Ovary (tissue), 7 donors: ENCODE measurements at regions not wholly inside any gene's neighbourhood (a gene's known extent, or its start where the extent isn't known, plus 50 kb on each side); places are given as distances from the start of the nearest gene placed in this dataset.

ENCODE experiments used
- DNase-seq, 5 donors: peaks; one replicate each; pipeline ENCODE4 v3.0.0-alpha.2; 2019 to 2020
- H3K27ac ChIP-seq, 2 donors: fragments of 200-600 bp; one replicate each; pipeline versions ENCODE4 v1.5.1 to v1.8.0; 2019 to 2022
- H3K27me3 ChIP-seq: fragments of 200-600 bp; one replicate; pipeline ENCODE4 v1.8.0; 2022
- H3K36me3 ChIP-seq: fragments of 200-600 bp; sonication (generic); one replicate; pipeline ENCODE4 v1.5.1; 2019
- H3K4me1 ChIP-seq: one replicate; pipeline ENCODE4 v1.8.1; 2013; ENCODE audit warnings: mild to moderate bottlenecking, moderate library complexity; ENCODE audit not compliant: insufficient read depth
- H3K4me3 ChIP-seq: fragments of 200-600 bp; sonication (generic); one replicate; pipeline ENCODE4 v1.5.1; 2017
- H3K9me3 ChIP-seq, 2 donors: fragments of 200-600 bp in 1 of 2; sonication (generic) in 1 of 2; one replicate each; pipeline versions ENCODE4 v1.5.1 to v1.8.1; 2013 to 2019; ENCODE audit warnings: mild to moderate bottlenecking in 1 of 2, moderate library complexity in 1 of 2
- EP300 ChIP-seq: sonication (generic); formaldehyde crosslinking; IDR thresholded peaks from one replicate; pipeline ENCODE4 v1.6.1; 2017; ENCODE audit warnings: antibody characterized with exemption
- POLR2A ChIP-seq: fragments of 450-650 bp; IDR thresholded peaks from one replicate; pipeline ENCODE4 v1.6.1; 2017; ENCODE audit warnings: antibody characterized with exemption, mild to moderate bottlenecking, moderate library complexity
- WGBS, 3 donors: extraction: QIAGEN DNeasy Blood & Tissue Kit in 1 of 3; methylation state at CpG; one replicate each; pipeline versions ENCODE4 v1.1.5 to v1.1.7; 2013 to 2017; 5-methylcytosine and 5-hydroxymethylcytosine counted together
- intact Hi-C, 4 donors: fragments of 100-400 bp; cut with DNase I; formaldehyde crosslinking; loops; one replicate each; pipeline versions ENCODE4 v1.11.0 to v1.15.1; 2022 to 2023
- TF ChIP-seq, protein P1 (sequence below), 3 donors: fragments of 450-650 bp in 2 of 3; fragments of 200-600 bp in 1 of 3; IDR thresholded peaks; one replicate each; pipeline versions ENCODE4 v1.5.1 to v1.8.0; 2016 to 2022; ENCODE audit warnings: antibody characterized with exemption in 3 of 3, mild to moderate bottlenecking in 1 of 3
- donor health status: DM: no; HTN: no; CAD: no; lungs with moderate emphysema.
- donor health status: DM: no; HTN: no; CAD: no.
- donor health status: Bipolar disorder and iron deficiency.
- donor health status: DM: no; HTN: no; CAD: no.
- donor health status: DM: yes; HTN: yes; CAD: no.

DNA sequence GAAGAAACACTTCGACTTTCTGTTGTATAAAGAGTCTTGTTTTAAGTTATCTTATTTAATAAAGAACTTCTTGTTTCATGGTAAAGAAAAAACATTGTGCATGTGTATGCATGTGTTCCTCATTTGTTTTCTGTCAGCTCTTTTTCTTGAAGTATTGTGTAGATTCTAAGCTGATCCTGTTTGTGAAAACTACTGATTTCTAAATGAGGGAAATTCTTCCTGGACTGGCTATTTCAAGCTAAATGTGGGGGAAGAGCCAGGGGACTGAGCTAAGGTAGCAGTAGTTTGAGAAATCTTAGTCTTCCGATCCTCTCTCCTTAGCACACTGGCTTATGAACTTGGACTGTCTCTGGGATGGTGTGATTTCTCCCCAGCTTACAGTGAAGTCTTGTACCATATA is 56.4 kb upstream of the RBMS1 start:
- DNase-seq: no peak
- no peak overlapping the region for H3K4me3 ChIP-seq
- H3K36me3 ChIP-seq: no peaks in the 10 kb centered on the region
- no peaks in the 10 kb centered on the region for H3K9me3 ChIP-seq
- no peaks in the 10 kb centered on the region for H3K4me1 ChIP-seq
- no peak overlapping the region for H3K27ac ChIP-seq
- TF ChIP-seq POLR2A: no peak
- no peak for TF ChIP-seq EP300
- TF ChIP-seq, protein P1, sequence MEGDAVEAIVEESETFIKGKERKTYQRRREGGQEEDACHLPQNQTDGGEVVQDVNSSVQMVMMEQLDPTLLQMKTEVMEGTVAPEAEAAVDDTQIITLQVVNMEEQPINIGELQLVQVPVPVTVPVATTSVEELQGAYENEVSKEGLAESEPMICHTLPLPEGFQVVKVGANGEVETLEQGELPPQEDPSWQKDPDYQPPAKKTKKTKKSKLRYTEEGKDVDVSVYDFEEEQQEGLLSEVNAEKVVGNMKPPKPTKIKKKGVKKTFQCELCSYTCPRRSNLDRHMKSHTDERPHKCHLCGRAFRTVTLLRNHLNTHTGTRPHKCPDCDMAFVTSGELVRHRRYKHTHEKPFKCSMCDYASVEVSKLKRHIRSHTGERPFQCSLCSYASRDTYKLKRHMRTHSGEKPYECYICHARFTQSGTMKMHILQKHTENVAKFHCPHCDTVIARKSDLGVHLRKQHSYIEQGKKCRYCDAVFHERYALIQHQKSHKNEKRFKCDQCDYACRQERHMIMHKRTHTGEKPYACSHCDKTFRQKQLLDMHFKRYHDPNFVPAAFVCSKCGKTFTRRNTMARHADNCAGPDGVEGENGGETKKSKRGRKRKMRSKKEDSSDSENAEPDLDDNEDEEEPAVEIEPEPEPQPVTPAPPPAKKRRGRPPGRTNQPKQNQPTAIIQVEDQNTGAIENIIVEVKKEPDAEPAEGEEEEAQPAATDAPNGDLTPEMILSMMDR (IDR thresholded peaks at IDR 0.05): no peak
- intact Hi-C loops: no loop called here
- no peaks in the 10 kb centered on the region for H3K27me3 ChIP-seq
- WGBS, 3 donors: 81 to 88% (median 82%) methylated on average over 2 of the region's 2 CpGs

DNA sequence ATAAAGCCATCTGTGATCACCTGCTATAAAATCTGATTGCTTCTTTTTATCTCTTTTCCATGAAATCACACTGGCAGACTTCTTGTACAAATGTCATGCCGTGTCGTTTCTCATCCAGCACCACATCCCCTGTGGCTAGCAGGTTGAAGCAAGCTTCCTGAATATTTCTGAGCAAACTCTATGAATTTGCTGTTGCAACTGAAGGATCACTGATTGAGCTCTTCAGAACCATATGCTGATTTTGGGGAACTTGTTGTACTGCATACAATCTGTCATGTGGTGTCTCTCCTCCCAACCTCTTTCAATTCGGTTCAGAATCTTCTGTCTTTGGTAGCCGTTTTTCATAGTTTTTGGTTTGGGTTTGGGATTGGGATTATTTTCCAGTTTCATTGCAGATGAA is 57.7 kb upstream of the RBMS1 start:
- no peaks in the 10 kb centered on the region for H3K4me1 ChIP-seq
- intact Hi-C loops: no loop called here
- no peak for DNase-seq
- H3K4me3 ChIP-seq: no peak overlapping the region
- no peaks in the 10 kb centered on the region for H3K9me3 ChIP-seq
- 63 to 67% (median 65%) methylated on average over 4 of the region's 4 CpGs for WGBS, 3 donors
- no peaks in the 10 kb centered on the region for H3K27me3 ChIP-seq
- H3K36me3 ChIP-seq: no peaks in the 10 kb centered on the region
- TF ChIP-seq EP300 (no peak), POLR2A (no peak)
- TF ChIP-seq, protein P1 (IDR thresholded peaks at IDR 0.05): no peak
- H3K27ac ChIP-seq: no peak overlapping the region

DNA sequence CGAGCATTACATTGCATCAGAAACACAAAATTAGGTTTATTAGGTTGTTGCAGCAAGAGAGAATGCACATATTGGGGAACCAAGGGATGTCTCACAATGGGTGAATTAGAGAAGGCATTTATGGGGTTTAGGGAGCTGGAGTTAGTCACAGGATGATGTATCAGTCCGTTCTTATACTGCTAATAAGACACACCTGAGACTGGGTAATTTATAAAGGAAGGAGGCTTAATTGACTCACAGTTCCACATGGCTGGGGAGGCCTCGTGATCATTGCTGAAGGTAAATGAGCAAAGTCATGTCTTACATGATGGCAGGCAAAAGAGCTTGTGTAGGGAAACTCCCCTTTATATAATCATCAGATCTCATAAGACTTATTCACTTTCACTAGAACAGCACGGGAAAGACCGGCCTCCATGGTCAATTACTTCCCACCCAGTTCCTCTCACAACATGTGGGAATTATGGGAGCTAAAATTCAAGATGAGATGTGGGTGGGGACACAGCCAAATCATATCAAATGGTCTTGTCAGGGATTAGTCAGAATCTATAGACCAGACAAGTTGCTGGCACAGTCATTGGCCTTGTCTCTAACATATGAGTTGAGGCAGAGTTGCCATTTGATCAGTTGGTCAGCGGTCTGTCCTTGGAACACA is 61.9 kb upstream of the RBMS1 start:
- DNase-seq: no peak
- Histone ChIP-seq H3K27me3 (no peaks in the 10 kb centered on the region), H3K36me3 (no peaks in the 10 kb centered on the region), H3K4me3 (no peak overlapping the region), H3K4me1 (no peaks in the 10 kb centered on the region), H3K9me3 (no peaks in the 10 kb centered on the region), H3K27ac (no peak overlapping the region)
- intact Hi-C loops: no loop called here
- WGBS, 3 donors: 93 to 98% (median 94%) methylated on average over 6 of the region's 6 CpGs
- TF ChIP-seq EP300: no peak
- no peak for TF ChIP-seq POLR2A
- TF ChIP-seq, protein P1 (IDR thresholded peaks at IDR 0.05): no peak

DNA sequence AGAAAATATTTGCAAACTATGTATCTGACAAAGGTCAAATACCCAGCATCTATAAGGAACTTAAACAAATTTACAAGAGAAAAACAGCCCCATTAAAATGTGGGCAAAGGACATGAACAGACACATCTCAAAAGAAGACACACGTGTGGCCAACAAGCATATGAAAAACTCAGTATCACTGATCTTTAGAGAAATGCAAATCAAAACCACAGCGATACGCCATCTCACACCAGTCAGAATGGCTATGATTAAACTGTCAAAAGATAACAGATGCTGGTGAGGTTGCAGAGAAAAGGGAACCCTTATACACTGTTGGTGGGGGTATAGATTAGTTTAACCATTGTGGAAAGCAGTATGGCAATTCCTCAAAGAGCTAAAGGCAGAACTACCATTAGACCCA is 64.3 kb upstream of the RBMS1 start:
- Histone ChIP-seq H3K36me3 (no peaks in the 10 kb centered on the region), H3K27me3 (no peaks in the 10 kb centered on the region), H3K27ac (no peak overlapping the region), H3K4me1 (no peaks in the 10 kb centered on the region), H3K9me3 (no peaks in the 10 kb centered on the region), H3K4me3 (no peak overlapping the region)
- WGBS, 3 donors: 57 to 96% (median 92%) methylated on average over 3 of the region's 3 CpGs
- no peak for TF ChIP-seq EP300
- no peak for TF ChIP-seq POLR2A
- TF ChIP-seq, protein P1 (IDR thresholded peaks at IDR 0.05): no peak
- DNase-seq: no peak
- intact Hi-C loops: no loop called here
